Activated naive CD4-positive, alpha-beta T cell treated with anti-CD3 and anti-CD28 coated beads, Interleukin-2, amount 50 U/mL, for 16 hours (primary cell): ENCODE measurements at regions not wholly inside any gene's neighbourhood (a gene's known extent, or its start where the extent isn't known, plus 50 kb on each side); places are given as distances from the start of the nearest gene placed in this dataset.
"Not testable (repeated sequence)": the region's sequence is repeated elsewhere in the genome, so short reads cannot be mapped to it uniquely, and the experiment has no call there.

ENCODE experiments used
- DNase-seq: peaks from one replicate; pipeline ENCODE4 v3.0.0-alpha.2; 2020

DNA sequence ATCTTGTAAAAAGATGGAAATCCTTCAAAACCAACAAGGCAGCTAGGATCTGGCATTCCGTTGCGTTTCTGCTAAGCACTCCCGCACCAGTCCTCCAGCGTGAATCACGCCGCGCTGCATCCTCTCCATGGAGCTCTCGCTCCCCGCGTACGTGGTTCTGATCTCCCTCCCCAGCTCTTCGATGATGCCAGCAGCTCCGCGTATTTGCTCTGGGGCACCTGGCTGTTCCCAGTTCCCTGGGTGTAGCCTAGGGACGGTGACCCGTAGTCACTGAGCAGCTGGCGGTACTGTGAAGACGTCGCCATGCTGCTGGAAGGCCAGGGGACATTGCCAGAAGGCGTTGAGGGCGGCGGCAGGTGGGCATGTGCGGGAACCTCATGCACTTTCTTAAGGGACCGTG, 407.5 kb downstream of the RNF144A start:
- no peak for DNase-seq

DNA sequence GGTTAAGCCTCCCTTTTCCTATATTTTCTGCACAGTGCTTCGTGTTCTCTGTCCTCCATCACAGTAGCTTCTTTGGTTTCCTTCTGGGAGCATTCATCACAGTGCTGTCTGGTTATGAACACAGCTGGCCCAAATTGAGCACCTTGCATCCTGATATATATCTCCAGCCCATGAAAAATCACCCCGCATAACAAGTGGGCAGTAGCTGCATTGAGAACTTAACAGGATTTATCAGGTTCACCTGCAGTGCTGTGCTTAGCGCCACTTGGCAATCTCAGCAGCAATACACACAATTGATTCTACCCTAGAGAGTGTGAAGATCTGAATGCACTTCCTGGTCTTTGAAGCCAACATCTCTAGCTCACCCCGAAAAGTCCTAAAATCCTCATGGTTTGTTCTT, 408.0 kb downstream of the RNF144A start:
- no peak for DNase-seq

DNA sequence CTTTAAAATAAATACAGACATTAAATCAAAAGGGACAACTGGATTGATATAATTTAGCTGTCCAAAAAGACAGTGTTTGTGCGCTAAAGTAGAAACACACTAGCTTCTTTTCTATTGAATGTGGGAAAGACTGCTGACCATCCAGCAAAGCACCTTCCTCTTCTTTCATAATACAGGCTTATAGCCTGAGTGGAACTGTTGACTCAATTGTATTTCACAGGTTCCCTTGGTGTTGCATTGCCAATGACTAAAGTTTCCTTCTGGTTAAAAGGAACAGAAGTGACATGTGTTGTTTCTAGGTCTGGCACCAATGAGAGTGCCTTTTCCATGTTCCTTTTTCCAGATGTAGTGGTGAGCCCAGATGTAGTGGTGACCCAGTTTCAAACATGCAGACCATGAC, 412.3 kb downstream of the RNF144A start:
- DNase-seq = no peak

DNA sequence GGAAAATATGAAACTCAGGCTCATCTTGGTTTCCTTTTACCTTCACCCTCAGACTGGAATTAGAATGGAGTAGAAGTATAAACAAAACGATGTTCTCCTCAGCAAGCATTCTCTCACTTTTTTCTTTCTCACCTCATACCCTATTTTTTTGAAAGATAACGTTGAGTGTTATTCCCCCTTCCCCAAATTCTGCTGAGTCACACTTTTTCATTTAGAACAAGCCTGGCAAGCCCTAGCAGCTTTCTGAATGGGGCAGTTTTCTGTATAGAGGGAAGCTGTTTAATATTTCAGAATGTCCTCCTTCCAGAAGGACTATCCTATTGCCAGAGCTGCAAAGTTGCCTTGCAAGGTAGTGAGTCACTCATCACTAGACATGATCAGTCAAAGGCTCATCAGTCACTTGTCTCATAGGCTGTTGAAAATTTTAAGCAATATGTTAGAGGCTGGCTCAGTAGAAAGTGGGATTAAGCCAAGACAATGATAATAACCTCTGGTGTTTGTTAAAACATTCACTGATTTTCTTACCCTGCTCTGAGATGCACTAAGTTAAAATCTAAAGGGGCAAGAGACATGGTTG, 416.1 kb downstream of the RNF144A start:
- no peak for DNase-seq

DNA sequence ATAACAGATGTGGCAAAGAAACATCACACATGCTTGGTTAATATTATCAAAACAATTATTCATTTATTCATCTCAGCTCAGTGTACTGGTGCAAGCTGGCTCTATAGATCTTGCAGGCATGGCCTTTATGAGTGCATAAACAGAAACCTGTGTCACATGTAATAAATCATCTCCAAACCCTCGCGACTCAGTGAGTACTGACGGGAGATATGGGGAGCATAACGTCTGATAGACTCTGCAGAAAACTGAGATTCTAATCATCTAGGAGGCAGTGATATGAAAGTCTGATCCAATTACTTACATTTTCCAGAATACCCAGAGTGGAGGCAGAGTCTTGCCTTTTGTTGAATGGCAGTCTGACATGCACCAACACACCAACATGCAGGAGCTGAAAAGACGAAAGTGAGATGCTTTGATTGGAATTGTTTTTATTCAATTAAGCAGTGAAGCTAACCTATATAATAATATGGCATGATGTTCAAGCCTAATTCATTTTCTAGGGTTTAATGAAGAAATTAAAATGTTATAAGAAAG, 416.8 kb downstream of the RNF144A start:
- DNase-seq = no peak

DNA sequence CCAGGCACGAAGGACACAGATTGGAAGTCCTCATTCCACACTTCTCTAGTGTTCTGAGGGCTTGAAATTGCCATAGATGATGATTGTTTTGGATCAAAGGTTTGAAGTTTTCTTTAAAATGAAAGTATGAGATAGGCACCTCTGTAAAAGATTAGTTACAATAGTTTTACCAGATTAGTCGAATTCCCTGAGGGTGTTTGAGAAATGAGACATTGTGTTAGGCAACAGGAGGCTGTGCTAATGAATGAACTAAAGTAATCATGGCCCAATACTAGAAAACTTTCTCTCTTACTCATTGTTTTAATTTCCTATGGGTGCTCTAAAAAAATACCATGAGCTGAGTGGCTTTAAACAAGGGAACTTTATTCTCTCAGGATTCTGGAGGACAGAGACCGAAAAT, 421.7 kb downstream of the RNF144A start:
- no peak for DNase-seq

DNA sequence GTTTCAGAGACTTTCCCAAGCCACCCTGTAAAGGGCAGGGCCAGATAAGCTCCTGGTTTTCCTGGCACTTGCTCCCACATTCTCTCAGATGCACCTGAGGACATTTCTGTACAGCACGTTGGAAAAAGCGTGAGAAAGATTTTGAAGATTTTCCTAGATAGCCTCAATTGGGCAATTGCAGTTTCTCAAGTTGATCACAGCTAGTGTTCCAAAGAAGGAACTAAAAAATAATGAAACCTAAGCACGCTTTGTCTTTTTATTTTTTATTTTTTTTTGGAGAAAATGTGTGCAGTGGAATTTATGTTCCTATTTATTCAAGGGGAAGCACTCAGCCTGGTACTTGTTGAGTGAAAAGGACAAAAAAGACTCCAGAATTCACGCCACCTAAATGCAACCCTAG, 429.1 kb downstream of the RNF144A start:
- no peak for DNase-seq

DNA sequence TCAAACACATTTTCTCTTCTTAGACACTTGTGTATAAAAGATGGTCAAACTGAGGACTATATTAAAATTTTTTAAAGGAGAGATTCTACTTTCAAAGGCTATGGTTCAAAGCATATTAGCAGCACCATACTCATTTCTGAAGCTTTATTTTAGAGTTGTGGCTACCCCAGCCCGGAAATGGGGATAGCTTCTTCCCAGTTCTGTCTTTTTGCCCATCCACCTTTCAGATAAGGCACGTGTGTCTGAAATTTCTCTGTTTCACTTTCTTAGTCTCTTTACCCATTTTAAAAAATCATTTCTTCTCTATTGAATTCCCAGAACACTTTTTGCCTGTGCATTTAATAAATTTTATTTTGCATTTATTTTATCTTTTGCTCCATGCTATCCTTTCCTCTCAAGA, 431.5 kb downstream of the RNF144A start:
- no peak for DNase-seq

DNA sequence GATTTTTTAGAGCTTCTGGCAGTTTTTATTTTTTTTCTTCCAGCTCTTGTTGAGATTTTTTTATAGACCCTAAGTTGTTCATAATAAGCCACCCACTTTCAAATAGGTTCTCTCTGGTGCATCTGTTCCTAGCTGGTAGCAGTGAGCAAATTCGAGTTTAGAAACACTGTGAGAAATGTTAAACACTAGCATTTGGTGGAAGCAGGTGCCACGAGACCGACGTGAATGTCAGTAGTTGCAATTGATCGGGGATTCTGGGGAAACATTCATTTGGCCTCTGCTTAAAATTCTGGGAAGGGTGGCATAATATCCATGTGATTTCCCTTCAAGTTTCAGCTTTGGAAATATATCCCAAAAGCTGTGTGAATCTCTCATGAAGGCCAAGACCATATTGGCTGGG, 435.0 kb downstream of the RNF144A start:
- no peak for DNase-seq

DNA sequence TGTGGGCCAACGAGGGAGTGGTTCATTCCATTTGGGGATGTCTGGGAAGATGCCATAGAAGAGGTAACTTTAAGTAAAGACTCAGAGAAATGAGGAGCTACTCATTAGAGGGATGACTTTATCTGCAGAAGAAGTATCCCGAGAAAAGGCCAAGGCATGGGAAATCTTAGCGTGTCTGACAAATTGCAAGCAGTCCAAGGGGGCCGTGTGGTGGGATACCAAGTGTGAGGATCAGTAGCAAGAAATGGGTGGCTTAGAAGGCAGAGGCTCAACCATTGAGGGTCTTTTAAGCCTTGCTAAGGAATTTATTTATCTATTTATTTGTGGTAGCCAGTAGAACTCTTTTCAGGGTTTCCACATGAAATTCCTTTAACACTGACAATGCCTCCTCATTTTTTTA, 436.4 kb downstream of the RNF144A start:
- no peak for DNase-seq

DNA sequence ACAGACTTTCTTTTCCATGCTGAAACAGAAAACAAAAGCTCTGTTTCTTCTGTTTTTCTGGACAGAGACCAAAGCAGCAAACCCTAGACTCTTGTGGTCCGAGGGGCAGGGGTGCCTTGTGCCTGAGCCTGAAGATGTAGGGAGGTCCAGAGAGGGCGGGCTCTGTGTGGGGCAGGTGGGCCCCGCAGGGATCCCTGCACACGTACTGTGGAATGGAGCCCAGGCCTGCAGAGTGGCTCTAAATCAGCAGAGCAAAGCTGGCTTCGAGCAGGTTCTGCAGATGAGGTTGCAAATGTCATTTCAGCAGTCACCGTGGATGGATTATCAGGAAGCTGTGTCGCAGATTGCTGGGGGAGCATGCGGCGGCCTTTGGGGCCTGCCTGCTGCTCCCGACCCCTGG, 438.6 kb downstream of the RNF144A start:
- DNase-seq = no peak

DNA sequence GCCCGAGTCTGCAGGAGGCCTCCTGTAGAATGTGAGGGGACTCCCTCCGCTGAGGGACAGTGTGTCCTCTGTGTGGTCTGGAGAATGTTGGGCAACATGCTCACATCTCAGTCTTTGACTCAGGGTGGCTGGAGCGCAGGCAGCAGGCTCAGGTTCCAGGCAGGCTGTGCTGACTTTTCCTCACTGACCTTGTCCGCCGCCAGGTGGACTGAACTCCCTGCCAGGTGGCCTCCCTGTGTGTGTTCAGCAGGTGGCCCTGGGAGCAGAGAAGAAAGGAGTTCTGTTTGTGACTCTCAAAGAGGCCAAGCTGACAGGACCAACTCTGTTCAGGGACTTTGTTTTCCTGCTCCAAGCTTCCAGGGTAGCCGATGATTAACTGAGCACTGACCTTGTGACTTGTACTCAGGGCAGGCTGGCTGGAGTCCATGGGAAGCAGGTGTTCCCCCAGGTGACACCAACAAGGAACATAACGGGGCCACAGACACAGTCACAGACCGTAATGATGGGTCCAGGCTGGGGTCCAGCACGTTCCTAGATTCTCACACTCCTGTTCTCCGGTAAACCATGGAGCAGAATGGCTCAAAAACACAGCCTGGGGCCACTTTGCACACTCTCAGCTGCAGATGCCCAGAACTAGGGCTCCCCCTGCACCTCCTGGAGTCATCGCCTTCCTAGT, 439.8 kb downstream of the RNF144A start:
- no peak for DNase-seq

DNA sequence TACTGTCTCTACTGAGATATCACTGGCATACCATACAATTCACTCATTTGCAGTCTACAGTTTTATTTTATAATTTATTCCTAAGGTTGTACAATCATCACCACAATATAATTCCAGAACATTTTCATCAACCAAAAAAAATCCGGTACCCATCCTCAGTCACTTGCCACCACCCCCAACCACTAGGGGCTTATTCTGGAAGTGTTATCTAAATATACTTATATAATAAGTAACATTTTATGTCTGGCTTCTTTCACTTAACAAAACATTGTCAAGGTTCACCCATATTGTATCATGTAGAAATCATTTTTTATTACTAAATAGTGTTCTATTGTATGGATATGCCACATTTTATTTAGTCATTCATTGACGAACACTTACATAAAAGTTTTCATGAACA, 440.8 kb downstream of the RNF144A start:
- no peak for DNase-seq

DNA sequence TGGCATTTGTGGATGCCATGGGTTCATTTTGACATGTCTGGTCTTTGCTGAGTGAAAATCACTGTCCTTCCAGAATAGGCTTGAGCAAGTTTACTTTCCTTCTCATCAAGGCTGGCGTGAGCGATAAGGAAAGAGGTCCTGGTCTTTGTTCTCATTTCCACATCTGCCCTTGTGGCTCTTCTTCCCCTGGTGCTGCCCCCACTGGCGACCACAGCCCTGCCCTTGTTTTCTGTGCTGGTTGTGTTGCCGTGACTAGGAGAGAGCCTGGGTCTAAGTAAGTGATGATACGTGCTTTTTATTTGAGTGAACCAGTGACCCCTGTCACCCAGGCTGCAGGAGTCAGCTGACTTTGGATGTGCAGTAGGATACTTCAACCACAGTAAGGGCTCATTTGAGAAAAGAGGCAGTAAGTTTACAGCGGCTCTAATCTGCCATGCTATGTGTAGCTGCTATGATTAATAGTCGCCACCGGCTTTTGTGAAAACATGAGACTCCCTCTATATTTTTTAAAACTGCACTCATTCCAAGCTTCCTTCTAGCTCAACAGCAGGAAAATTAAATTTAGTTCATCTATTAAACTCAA, 441.7 kb downstream of the RNF144A start:
- no peak for DNase-seq

DNA sequence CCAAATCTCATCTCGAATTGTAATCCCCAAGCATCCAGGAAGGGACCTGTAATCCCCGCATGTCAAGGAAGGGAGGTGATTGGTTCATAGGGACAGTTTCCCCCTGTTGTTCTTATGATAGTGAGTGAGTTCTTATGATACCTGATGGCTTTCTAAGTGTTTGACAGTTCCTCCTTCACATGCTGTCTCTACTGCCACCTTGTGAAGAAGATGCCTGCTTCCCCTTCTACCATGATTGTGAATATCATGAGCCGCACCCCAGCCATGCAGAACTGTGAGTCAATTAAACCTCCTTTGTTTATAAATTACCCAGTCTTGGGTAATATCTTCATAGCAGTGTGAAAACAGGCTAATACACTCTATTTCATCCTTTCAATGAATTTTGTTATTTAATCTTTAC, 446.7 kb downstream of the RNF144A start:
- DNase-seq = no peak

DNA sequence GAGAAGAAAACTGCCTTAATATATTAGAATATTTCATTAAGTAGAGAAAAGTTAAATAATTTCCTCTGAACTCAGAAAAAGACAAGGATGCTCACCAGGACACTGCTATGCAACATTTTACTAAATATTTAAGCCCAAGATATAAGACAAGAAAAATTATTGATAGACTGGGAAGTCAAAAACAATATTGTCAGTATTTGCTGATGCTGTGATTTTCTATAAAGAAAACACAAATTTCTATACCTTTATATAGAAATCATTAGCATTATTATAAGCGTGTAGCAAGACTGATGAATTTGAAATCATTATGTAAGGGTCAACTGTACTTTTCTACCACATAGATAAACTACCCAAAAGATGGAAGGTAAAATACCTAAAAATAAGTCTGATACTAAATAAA, 451.0 kb downstream of the RNF144A start:
- no peak for DNase-seq

DNA sequence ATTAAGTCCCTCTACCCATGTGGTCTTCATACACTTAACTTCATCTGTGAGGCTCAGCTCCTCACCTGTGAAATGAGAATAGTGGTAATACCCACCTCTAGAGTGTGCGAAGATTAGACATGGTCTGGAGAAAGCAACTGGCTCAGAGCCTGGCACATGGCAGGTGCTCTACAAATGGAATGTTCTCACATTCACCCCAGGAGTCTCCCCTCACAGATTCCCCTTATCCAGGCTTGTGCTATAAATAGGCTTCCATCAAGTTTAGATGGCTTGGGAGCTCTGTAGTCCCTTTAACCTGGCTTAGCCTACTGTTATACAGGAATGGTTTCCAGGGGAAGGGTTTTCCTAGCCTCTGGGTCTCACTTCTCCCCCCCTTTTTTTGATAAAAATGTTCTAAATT, 455.9 kb downstream of the RNF144A start:
- no peak for DNase-seq

DNA sequence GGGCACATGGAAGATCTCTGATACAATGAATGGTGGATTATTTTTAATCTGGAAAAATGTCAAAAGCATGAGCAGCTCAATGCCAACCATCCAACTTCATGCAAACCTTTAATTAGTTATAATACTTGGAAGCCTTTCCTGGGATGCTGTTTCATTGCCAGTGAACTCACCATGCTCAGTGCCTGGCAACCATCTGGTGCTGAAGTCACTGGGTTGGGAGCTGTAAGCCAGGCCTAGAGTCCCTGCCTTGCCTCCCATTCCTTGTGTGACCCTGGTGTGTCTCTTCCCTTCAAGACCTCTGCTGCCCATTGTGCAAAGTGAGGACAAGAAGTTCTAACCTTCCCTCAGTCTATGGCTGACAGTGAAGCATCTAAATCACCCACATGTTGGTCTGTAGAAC, 458.7 kb downstream of the RNF144A start:
- no peak for DNase-seq

DNA sequence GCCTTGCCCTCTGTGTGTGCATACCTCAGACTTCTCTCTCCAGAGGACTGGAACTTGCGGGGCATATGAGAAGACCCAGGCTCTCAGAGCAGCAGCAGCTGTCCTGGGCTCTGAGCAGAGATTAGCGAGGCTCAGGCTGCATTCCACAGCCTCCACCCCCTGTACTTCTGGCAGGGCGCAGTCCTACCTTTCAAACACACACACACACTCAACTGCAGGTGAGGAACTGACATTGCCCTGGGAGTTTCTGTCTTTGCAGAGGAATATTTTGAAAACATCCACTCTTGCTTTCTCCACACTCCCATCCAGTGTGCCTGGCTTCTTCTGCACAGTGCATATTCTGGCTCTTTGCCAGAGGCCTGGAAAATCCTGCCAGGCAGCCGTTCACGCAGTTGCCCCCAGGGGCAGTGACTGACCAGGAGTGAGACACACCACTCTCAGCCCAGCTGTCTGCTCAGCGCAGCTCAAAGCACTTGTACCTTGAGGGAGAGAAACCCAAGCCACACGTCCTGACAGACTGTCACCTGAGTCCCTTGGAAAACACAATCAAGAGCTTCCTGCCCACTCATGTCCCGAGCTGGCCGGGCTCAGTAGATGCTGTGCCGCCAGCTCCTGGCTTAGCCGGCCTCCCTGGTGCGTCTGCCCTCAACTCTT, 460.8 kb downstream of the RNF144A start:
- no peak for DNase-seq

DNA sequence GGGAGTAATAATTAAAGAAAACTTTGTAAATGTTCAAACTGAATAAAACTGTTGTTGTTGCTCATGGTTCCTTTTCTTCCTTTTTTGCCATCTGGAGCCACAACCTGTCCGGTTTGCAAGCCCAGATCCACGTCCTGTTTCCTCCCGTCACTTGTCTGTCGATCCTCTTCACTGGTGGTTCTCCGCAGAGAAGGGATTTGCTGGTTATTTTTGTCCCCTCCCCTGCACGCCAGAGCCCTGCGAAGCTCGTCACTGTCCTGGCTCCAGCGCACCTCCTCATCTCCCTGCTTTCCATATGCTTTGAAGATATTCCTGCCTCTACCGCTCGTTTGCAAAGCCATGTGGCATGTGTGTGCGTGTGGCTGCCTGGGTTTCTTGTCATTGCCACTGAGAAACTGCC, 461.4 kb downstream of the RNF144A start:
- no peak for DNase-seq

DNA sequence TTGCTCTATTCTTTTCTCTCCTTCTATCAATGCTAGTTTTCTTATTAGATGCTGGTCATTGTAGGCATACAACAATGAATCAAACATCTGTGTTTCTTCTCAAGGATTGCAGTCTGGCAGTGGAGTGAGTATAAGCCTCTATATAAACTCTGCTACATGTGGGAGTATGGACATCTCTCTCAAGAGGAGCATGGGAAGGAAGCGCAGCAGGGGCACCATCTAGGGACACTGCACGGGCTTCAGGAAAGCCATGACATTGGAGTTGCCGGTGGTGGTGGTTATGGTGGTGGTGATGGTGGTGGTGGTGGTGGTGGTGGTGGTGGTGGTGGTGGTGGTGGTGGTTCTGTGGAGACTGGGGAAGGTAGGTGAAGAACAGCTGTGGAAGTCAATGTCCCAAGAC, 462.6 kb downstream of the RNF144A start:
- no peak for DNase-seq

DNA sequence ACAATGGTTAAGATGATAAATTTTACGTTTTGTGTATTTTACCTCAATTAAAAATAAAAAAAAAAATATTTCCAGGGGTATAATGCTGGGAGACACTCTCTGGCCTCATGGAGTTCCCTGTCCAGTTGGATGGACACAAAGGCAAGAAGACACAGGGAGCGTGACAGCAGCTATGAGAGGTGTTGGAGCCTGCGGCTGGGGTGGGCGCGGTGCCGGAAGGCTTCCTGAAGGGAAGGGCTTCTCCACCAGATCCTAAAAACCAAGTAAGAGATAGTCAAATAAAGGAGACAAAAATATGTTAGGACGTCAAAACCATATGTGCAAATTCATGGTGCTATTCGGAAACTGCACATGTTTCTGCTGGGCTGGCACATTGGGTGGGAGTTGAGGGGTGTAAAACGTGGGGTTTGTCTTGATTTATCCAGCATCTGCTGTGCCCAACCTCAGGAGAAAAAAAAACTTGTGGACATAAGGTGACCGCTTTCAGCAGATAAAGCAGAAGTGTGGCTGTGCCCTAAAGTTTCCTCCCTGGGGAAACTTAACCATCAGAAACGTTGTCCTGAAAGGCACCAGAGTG, 467.6 kb downstream of the RNF144A start:
- DNase-seq = no peak

DNA sequence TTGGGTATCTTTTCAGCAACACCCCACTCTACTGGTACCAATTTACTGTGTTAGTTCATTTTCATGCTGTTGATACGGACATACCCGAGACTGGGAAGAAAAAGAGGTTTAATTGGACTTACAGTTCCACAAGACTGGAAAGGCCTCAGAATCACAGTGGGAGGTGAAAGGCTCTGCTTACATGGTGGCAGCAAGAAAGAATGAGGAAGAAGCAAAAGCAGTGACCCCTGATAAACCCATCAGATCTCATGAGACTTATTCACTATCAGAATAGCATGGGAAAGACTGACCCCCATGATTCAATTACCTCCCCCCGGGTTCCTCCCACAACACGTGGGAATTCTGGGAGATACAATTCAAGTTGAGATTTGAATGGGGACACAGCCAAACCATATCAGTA, 473.1 kb downstream of the RNF144A start:
- DNase-seq = not testable (repeated sequence)
